Erythroblast (primary cell): ENCODE measurements at regions not wholly inside any gene's neighbourhood (a gene's known extent, or its start where the extent isn't known, plus 50 kb on each side); places are given as distances from the start of the nearest gene placed in this dataset.

Source experiments
- GATA1 ChIP-seq: IDR thresholded peaks from 2 replicates; pipeline ENCODE4 v1.6.1; 2011; ENCODE audit warnings: low read depth, mild to moderate bottlenecking, control low read depth, low read length, moderate library complexity
- POLR2A ChIP-seq: IDR thresholded peaks from 2 replicates; pipeline ENCODE4 v1.6.1; 2011; ENCODE audit warnings: mild to moderate bottlenecking, low read length

DNA sequence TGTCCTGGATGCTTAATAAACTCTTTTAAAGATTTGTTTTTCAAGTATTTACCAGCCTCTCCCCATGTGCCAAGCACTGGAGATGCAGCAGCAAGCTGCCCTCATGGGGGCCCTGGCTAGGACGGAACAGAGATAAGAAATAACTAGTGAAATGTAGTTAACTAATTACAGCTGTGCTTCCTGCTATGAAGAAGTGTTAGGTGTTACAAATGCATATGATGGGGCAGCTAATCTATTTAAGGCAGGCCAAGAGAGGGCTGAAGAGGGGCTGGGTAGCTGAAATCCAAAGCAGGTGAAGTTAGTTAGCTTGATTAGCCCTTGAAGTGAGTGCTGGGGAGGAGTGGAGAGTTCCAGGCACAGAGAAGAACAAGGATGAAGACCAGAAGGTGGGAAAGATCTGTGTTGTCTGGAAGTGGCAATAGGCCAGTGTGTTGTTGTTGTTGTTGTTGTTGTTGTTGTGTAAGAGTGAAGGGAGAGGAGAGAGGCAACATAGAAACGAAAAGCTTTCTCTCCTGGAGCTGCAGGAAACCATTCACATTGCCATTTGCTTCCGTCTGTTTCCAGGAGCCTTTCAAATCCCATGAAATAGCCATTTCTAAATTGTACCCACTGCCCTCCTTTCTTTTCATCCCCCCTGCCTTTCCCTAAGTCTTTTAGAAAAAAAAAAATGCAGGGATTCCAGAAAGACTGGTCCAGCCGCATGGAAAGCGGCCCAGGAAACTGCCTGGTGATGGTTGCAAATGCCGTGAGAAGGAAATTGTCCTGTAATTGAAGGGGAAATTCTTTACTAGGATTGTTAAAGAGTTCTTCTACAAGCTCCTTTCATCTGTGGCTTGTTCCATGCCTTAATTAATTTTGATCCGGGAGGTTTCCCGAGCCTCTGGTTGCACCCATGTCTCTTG lies 119.6 kb downstream of the TFAP2C start:
- TF ChIP-seq POLR2A (no peak), GATA1 (no peak)
